ENCODE measurements at regions not wholly inside any gene's neighbourhood (a gene's known extent, or its start where the extent isn't known, plus 50 kb on each side); places are given as distances from the start of the nearest gene placed in this dataset.

DNA sequence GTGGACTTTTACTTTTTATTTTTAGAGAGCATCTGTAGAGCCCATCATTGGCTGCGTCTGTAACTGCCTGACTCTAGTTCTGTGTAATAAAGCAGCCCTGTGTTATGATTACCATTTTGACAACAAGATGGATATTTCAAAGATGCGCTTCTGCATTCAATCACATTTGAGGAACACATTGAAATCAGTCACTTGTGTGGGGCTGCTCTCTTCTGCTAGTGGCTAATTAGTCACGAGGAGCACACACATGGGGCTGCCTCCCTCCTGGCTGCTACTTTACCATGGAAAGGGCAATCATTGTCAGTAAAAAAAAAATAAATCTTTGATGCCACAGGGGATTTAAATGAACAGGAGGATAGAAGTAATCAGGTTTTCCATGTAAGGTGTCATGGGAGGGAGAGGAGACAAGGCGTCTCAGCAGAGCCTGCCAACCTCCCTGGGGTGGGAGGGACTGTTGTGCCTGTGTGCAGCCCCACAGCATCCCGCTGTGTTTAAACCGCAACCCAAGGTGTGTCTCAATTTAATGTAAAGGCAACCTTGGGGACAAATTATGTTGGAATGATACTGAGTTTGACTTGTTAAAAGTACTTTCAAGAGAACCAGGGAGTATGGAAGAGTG, 205.2 kb upstream of the COBL start (continued):
- TF ChIP-seq, protein P1, sequence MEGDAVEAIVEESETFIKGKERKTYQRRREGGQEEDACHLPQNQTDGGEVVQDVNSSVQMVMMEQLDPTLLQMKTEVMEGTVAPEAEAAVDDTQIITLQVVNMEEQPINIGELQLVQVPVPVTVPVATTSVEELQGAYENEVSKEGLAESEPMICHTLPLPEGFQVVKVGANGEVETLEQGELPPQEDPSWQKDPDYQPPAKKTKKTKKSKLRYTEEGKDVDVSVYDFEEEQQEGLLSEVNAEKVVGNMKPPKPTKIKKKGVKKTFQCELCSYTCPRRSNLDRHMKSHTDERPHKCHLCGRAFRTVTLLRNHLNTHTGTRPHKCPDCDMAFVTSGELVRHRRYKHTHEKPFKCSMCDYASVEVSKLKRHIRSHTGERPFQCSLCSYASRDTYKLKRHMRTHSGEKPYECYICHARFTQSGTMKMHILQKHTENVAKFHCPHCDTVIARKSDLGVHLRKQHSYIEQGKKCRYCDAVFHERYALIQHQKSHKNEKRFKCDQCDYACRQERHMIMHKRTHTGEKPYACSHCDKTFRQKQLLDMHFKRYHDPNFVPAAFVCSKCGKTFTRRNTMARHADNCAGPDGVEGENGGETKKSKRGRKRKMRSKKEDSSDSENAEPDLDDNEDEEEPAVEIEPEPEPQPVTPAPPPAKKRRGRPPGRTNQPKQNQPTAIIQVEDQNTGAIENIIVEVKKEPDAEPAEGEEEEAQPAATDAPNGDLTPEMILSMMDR (IDR thresholded peaks at IDR 0.05; ENCODE audit: control extremely low read depth in 1 of 3, insufficient read depth in 1 of 3, low read depth in 1 of 3, low read length in 3 of 3): no peak
- TF ChIP-seq SP1 (IDR thresholded peaks at IDR 0.05; ENCODE audit: low read depth, low read length): no peak
- TF ChIP-seq, protein P2, sequence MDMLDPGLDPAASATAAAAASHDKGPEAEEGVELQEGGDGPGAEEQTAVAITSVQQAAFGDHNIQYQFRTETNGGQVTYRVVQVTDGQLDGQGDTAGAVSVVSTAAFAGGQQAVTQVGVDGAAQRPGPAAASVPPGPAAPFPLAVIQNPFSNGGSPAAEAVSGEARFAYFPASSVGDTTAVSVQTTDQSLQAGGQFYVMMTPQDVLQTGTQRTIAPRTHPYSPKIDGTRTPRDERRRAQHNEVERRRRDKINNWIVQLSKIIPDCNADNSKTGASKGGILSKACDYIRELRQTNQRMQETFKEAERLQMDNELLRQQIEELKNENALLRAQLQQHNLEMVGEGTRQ (IDR thresholded peaks at IDR 0.05; ENCODE audit: low read length): no peak
- no peak for TF ChIP-seq SP2 (IDR thresholded peaks at IDR 0.05; ENCODE audit: low read length)
- TF ChIP-seq MAX (IDR thresholded peaks at IDR 0.05): no peak
- TF ChIP-seq FOSL1 (IDR thresholded peaks at IDR 0.05; ENCODE audit: insufficient read depth, low read depth, low read length): no peak
- no peak for TF ChIP-seq SIX5 (IDR thresholded peaks at IDR 0.05; ENCODE audit: low read depth, low read length)

Measured in H1 (cell line).